Gastroesophageal sphincter (tissue), 3 donors: ENCODE measurements at regions not wholly inside any gene's neighbourhood (a gene's known extent, or its start where the extent isn't known, plus 50 kb on each side); places are given as distances from the start of the nearest gene placed in this dataset.

Source experiments
- EP300 ChIP-seq: sonication (generic); formaldehyde crosslinking; IDR thresholded peaks from one replicate; pipeline ENCODE4 v1.6.1; 2017; ENCODE audit warnings: antibody characterized with exemption, mild to moderate bottlenecking
- POLR2A ChIP-seq, 2 donors: fragments of 450-650 bp; IDR thresholded peaks; one replicate each; pipeline ENCODE4 v1.6.1; 2017; ENCODE audit warnings: antibody characterized with exemption in 2 of 2, mild to moderate bottlenecking in 2 of 2, moderate library complexity in 1 of 2
- POLR2AphosphoS5 ChIP-seq: sonication (generic); formaldehyde crosslinking; IDR thresholded peaks from one replicate; pipeline ENCODE4 v1.6.1; 2017; ENCODE audit warnings: antibody characterized with exemption
- TF ChIP-seq, protein P1 (sequence below), 4 experiments: fragments of 200-600 bp in 2 of 4; fragments of 450-650 bp in 2 of 4; sonication (generic) in 1 of 4; IDR thresholded peaks; one replicate each; pipeline ENCODE4 v1.5.1; 2017 to 2019; ENCODE audit warnings: antibody characterized with exemption in 4 of 4, mild to moderate bottlenecking in 2 of 4, moderate library complexity in 2 of 4

DNA sequence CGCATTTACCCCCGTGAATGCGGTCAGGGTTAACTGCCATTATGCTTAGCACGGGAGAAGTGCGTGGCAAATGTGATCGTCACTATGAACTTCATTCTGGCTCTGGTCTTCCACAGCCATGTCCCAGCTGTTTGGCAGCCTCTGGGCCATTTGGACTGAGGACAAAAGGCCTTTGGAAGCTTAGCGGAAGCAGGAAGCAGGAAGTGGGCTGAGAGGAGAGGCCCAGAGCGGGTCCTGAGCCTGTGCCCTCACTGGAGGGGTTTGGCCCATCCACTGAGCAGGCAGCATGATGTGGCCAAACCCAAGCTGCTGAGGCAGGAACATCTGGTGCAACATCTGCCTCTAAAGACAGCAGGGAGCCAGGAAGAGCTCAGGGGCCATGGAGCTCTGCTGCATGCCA, 345.9 kb downstream of the C16orf95 start:
- TF ChIP-seq POLR2A (IDR thresholded peaks at IDR 0.05) (no peak), EP300 (no peak), POLR2AphosphoS5 (no peak)
- TF ChIP-seq, protein P1, sequence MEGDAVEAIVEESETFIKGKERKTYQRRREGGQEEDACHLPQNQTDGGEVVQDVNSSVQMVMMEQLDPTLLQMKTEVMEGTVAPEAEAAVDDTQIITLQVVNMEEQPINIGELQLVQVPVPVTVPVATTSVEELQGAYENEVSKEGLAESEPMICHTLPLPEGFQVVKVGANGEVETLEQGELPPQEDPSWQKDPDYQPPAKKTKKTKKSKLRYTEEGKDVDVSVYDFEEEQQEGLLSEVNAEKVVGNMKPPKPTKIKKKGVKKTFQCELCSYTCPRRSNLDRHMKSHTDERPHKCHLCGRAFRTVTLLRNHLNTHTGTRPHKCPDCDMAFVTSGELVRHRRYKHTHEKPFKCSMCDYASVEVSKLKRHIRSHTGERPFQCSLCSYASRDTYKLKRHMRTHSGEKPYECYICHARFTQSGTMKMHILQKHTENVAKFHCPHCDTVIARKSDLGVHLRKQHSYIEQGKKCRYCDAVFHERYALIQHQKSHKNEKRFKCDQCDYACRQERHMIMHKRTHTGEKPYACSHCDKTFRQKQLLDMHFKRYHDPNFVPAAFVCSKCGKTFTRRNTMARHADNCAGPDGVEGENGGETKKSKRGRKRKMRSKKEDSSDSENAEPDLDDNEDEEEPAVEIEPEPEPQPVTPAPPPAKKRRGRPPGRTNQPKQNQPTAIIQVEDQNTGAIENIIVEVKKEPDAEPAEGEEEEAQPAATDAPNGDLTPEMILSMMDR (IDR thresholded peaks at IDR 0.05) = no peak
